H54 (cell line): ENCODE measurements at regions not wholly inside any gene's neighbourhood (a gene's known extent, or its start where the extent isn't known, plus 50 kb on each side); places are given as distances from the start of the nearest gene placed in this dataset.
"Not testable (repeated sequence)": the region's sequence is repeated elsewhere in the genome, so short reads cannot be mapped to it uniquely, and the experiment has no call there.

Experiments
- DNase-seq: peaks from one replicate; pipeline ENCODE4 v3.0.0; 2011; ENCODE audit warnings: low spot score, mixed read lengths; ENCODE audit not compliant: insufficient read length
- FAIRE-seq: peaks from 3 replicates; lab custom pipeline; 2011; peaks lifted over from hg19 to GRCh38; lab: Jason Lieb, UNC
- POLR2A ChIP-seq: IDR thresholded peaks from 2 replicates; pipeline ENCODE4 v1.6.1; 2011; ENCODE audit warnings: low read depth, mild to moderate bottlenecking, low read length

- DNase-seq (no peak), FAIRE-seq (no peak)
- TF ChIP-seq POLR2A: no peak
Measured at GRCh38 chr5:28399211-28399610, 1360.8 kb upstream of the CDH9 start.

GRCh38 chr5:28398185-28398584 is 1359.8 kb upstream of the CDH9 start:
- FAIRE-seq (no peak), DNase-seq (no peak)
- no peak for TF ChIP-seq POLR2A

- FAIRE-seq (peak; percentile 93), DNase-seq (no peak)
- TF ChIP-seq POLR2A: no peak
Measured at GRCh38 chr5:28397502-28397941, 1359.1 kb upstream of the CDH9 start.

- no peak for FAIRE-seq
- no peak for TF ChIP-seq POLR2A
- no peak for DNase-seq
Measured at GRCh38 chr5:28391277-28391676, 1352.9 kb upstream of the CDH9 start.

- TF ChIP-seq POLR2A: no peak
- DNase-seq (no peak), FAIRE-seq (no peak)
Measured at GRCh38 chr5:28390341-28390740, 1352.0 kb upstream of the CDH9 start.

- FAIRE-seq, DNase-seq: not testable (repeated sequence)
Measured at GRCh38 chr5:28389727-28390126, 1351.3 kb upstream of the CDH9 start.

- no peak for DNase-seq
- TF ChIP-seq POLR2A: no peak
- no peak for FAIRE-seq
Measured at GRCh38 chr5:28388428-28388827, 1350.0 kb upstream of the CDH9 start.

GRCh38 chr5:28386712-28387111 is 1348.3 kb upstream of the CDH9 start:
- TF ChIP-seq POLR2A: no peak

GRCh38 chr5:28380167-28380566 is 1341.8 kb upstream of the CDH9 start:
- DNase-seq: no peak
- peak; percentile 58 for FAIRE-seq
- TF ChIP-seq POLR2A: no peak

More at GRCh38 chr5:28386712-28387111, 1348.3 kb upstream of the CDH9 start:
- peak; percentile 27 for FAIRE-seq
- DNase-seq: no peak

- FAIRE-seq (no peak), DNase-seq (no peak)
- TF ChIP-seq POLR2A: no peak
Measured at GRCh38 chr5:28374492-28374967, 1336.1 kb upstream of the CDH9 start.

- TF ChIP-seq POLR2A: no peak
- FAIRE-seq: no peak
- no peak for DNase-seq
Measured at GRCh38 chr5:28370896-28371295, 1332.5 kb upstream of the CDH9 start.

- FAIRE-seq (no peak), DNase-seq (no peak)
- TF ChIP-seq POLR2A: no peak
Measured at GRCh38 chr5:28369418-28369817, 1331.0 kb upstream of the CDH9 start.

GRCh38 chr5:28355831-28356230 is 1317.4 kb upstream of the CDH9 start:
- FAIRE-seq: peak; percentile 62
- TF ChIP-seq POLR2A: no peak
- DNase-seq: no peak

- no peak for DNase-seq
- TF ChIP-seq POLR2A: no peak
- no peak for FAIRE-seq
Measured at GRCh38 chr5:28346696-28347095, 1308.3 kb upstream of the CDH9 start.

GRCh38 chr5:28344836-28345433 is 1306.5 kb upstream of the CDH9 start:
- FAIRE-seq (peak; percentile 97), DNase-seq (peak; percentile 3)
- TF ChIP-seq POLR2A: no peak
